NAMALWA (cell line): ENCODE measurements at regions not wholly inside any gene's neighbourhood (a gene's known extent, or its start where the extent isn't known, plus 50 kb on each side); places are given as distances from the start of the nearest gene placed in this dataset.
"Not testable (repeated sequence)": the region's sequence is repeated elsewhere in the genome, so short reads cannot be mapped to it uniquely, and the experiment has no call there.

Experiments used
- DNase-seq: peaks from one replicate; pipeline ENCODE4 v3.0.0-alpha.2; 2015; ENCODE audit warnings: low spot score

DNA sequence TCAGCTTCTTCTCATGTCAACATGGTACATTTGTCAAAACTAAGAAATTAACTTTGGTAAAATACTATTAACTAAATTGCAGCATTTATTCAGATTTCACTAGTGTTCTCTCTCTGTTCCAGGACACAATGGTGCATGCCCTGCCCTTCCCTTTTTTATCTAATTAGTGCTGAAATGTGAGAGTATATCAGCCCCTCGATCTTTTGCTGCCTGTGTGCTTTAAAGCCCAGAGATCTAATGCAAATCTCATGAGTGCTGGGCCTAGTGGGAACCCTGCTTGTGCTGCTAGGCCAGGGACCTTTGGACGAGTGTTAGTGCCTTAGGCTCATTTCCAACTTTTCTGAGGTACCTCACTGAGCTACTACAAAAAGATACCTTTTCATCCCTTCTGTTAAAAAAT, 221.1 kb upstream of the EDNRB start:
- DNase-seq = no peak

DNA sequence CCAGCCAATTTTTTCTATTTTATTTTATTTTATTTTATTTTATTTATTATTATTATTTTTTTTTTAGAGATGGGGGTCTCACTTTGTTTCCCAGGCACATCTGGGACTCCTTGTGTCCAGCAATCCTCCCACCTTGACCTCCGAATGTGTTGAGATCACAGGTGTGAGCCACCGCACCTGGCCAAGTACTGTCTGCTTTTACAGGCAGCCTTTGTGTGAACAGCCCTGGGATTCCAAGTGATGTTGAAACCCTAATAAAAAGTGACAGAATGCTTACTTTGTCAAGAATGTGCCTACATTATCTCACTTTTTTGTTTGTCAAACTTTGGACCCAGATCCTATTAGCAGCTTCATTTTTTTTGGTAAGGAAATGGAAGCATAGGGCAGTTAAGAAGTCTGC, 220.1 kb upstream of the EDNRB start:
- no peak for DNase-seq

DNA sequence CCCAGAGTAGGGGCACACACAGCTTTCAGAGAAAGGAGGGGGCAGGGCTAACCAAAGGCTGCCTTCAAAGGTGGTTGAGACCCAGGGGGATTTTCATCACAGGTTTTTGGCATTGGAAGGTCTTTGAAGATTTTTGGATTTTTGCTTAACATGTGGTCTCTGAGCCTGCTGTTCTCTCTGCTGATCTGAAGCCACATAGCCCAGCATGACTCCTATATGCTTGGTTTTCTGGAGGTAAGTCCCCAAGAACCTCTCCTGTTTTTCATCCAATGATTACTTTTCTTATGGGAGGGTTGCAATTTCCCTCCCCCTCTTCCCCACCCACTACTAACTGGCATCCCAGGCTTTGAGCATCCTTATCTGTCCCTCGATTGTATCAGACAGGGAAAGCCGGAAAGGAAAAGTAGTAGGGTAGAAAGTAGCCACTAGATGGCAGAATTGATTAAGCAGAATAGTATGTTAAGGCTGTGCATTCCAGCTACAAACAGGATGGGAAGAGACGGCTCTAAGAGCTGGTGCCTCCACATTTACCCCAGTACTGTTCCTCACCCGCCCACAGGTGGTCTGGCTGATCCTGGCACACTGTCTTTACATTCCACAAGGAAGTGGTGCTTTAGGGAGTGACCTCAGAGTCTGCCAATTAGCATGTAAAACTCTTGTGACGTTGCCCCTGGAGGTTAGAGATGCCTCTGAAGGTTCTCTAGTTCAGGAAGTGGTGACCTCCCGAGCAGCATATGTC, 218.9 kb upstream of the EDNRB start:
- peak; percentile 86 for DNase-seq

DNA sequence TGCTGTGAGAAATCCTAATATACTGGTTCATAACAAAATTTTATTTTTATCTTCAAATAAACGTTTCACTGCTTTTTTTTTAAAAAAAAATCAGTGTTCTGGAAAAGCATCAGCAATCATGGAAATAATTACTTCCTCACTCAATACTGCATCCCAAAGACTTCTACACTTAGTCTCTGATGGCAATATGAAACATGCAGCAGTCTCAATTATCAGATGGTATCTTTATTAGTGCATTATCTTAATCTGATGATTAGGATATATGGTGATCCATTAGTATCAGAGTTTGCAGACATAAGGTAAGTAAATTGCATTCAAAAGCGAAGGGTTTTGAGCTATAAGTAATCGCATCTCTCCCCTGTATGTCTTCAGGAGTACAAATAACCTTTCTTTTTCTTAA, 218.3 kb upstream of the EDNRB start:
- no peak for DNase-seq

DNA sequence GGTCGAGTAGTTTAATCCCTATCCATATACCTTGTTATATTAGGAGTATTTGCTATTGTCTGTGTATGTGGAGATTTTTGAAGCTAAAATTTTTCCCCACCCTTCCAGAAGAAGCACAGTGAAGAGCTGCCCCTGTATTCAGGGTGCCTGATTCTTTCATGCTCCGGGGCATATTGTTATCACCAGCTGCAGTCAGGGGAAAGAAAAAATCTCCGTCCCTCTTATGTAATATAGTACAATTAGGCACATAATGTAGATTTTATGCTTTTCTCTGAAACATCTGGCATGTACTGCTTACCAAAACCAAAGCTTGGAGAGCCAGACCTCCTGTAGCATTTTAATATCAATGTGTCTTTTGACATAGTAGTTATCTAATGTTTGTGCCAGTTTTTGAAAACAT, 214.9 kb upstream of the EDNRB start:
- no peak for DNase-seq

DNA sequence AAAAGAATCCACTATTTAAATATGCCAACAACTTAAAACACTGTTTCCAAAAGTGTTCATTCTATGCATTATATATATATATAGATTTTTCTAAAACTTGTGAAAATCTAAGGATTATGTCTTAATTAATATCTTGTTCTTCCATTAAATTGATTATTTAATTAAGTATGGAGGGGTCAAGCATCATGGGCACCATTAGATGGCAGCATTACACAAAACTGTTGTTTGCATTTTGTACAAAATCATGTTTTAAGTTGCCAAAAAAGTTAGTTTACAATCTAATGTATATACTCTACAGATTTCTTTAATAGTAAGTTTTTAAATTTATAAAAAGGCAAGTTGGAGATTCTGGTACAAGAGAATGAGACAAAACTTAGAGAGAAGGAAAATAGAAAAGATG, 213.2 kb upstream of the EDNRB start:
- DNase-seq = peak; percentile 39

DNA sequence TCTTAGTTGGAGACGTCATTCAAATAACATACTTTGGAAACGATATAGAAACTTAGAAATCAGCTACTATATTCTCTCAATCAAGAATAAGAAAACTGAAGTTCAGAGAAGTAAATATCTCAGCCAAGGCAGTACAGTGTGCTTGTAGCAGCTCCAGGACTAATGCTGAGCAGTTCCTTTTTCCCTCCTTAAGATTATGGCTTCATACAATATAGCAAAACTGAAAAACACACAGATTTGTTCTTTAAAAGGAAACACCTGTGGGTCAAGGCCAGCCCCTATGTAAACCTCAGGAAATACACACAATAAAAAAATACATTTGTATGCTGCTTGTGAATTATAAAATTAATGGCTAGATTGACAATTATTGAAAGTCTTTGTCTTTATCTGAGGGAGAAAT, 212.7 kb upstream of the EDNRB start:
- no peak for DNase-seq

DNA sequence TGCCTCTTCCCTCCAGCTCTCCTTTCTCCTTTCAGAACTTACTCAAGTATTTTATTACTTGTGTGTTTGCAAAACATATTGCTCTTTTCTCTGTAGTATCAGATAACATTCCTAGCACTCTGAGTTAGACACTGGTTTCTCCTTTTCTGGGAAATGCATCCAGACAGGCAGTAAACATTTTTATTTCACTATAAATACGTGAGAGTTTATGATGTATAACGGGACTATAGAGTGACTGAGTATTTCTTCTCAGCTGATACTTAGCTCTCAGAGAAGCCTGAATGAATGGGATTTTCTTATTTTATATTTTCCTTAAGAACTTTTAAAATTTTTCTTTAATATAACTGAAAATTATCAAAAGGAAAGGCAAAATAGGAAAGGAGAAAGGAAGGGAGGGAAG, 211.2 kb upstream of the EDNRB start:
- no peak for DNase-seq

DNA sequence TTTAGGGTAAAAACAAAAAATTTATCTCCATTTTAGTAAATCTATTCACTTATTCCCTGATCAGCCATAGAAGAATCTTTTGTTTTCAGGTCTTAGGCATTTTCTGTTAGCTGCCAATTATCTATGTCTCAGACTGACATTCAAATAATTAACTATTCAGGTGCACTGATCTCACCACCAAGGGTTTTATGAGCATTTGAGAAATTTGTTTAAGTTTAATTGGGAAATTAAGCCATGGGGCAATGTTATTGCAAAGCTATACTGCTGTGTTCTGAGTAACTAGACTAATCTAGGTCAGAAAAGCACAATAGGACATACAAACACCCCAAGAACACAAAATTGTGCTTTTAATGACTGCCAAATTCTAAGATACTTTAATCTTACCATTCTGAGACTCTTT, 210.7 kb upstream of the EDNRB start:
- no peak for DNase-seq

DNA sequence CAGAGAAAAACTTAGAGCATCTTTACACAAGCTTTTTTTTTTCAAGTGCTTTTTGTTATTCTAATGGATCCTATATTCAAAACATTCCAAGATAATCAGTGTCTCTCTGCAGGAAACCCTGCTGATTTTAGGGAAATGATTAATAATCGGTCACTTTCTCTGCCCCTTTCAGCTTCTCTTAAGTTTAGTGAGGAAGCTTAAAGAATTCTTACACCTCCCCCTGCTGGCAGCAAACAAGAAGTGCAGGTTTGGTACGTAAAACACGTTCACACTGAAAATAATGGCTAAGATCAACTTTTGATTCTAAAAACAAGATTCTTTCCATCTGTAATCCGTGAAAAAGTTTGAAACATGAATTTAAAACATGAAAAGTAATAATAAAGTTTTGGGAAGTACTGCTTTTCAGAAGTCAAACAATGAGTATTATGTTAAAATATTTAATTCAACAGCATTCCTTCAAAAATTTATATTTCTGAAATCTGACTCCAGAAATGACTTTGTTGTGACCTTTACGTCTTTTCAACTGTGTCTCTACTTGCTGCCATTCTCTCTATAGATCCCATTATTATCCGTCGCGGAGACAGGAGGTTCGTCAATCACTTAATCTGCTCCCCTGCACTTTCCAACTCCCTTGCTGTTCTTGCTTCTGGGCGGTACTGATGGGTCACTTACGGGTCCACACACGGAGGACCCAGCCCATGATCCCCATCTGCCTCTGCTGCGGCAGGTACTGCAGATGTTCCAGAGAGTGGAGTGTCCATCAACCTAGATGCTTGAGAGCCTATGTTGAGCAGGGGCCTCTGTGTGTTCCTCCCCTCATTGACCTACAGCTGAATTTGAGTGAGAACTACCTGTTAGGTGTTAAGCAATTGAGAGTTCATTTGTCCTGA, 203.1 kb upstream of the EDNRB start:
- peak; percentile 82 for DNase-seq

DNA sequence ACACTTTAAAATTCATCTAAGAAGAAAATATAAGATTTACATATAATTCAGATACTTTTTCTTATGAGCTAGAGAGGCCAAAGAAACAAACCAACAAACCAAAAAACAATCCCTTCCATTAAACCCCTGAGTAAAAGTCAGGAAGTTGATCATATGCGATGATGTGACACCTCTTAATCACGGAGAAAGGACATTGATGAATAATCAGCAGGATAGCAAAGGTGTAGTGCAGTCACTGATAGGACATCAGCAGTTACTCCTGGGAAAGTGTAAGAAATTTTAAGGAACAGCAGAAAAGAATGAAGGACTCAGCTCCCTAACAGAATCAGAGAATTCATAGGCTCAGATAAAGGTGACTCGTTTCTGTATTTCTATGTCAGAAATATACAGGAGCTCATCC, 202.4 kb upstream of the EDNRB start:
- DNase-seq = no peak

DNA sequence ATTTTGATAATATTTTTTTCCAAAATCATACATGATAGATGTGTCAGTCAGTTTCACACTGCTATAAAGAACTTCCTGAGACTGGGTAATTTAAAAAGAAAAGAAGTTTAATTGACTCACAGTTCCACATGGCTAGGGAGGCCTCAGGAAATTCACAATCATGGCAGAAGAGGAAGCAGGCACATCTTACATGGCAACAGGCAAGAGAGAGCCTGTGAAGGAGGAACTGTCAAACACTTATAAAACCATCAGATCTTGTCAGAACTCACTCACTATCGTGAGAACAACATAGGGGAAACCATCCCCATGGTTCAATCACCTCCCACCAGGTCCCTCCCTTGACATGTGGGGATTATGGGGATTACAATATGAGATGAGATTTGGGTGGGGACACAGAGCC, 201.5 kb upstream of the EDNRB start:
- DNase-seq = not testable (repeated sequence)

DNA sequence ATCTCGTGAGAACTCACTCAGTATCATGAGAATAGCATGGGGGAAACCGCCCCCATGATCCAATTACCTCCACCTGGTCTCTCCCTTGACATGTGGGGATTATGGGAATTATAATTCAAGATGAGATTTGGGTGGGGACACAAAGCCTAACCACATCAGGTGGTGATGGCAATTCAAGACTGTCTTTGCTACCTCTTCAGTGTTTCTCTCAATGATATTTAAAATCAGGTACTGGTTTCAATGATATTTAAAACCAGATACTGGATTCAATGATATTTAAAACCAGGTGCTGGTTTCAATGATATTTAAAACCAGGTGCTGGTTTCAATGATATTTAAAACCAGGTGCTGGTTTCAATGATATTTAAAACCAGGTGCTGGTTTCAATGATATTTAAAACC, 198.4 kb upstream of the EDNRB start:
- not testable (repeated sequence) for DNase-seq

DNA sequence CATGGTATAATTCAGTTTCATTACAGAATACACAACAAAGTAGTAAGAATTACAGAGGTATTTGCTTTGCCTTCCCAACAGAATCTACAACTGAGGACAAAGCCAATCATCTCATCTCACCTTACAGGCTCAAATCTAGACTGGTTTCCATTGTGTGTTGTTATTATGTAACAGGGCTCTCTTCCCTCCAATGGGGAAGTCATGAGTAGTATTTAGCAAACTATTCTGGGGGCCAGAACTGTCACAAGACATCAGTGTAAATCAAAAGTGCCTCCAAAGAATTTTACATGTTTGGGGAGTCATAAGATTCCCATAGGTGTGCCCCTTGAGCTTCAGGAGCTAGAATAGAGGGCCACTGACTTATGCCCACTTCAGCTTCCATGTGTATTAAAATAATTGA, 187.0 kb upstream of the EDNRB start:
- DNase-seq = no peak

DNA sequence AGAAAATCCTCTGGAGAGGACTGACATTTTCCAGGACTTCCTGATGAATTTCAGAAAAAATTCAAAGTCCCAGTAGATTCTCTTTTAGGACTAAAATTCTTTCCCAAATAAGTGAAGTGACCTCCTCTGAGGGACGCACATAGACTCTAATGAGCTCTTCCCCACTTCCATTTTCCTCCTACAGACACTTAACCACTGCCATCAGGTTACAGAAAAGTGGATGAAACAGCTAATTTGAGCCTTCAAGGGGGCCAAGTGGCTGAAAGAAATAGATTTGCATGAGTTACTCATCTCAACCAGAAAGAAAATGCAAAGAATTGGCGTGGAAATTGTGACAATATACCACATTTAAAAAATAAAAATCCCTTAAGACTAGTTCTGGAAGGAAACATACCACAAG, 185.3 kb upstream of the EDNRB start:
- no peak for DNase-seq

DNA sequence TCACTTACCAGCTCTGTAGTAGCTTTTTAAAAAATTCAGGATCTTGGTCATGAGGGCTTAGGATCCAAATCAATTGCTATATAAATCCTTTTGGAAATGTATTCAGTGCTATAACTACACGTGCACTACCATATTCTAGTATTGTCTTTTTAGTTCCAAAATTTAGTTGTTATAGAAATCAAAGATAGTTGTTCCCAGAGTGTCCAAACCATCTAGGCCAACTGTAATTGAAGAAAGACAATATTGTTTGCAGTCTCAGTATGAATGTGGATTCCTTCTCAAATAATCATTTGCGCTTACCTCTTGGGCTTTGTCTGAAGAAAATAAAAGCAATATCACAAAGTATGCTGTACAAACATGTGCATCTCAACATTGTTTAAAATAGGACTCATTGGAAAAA, 184.1 kb upstream of the EDNRB start:
- no peak for DNase-seq

DNA sequence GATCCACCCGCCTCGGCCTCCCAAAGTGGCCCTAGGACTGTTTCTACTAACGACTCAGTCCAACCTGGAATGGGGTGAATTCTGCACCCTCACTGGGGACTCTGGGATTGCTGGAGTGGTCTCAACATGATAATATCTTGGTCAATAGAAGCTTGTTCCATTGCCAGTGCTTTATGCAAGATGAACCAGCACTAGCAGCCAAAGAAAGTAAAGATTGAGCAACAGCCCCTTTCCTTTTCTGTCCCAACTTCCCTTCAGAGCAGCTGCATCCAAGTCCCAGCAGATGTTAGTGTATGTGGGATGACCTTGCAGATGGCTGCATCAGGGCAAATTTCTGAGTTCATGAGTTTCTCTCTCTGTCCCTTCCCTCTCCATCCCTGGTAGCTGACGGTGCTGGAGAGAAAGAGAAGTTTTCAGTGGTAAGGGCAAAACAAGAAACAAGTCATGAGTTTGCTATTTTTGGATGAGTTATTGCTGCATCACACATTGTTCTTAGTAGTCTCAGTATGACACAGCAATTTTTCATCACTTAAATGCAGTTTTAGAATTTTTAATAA, 183.6 kb upstream of the EDNRB start:
- no peak for DNase-seq

DNA sequence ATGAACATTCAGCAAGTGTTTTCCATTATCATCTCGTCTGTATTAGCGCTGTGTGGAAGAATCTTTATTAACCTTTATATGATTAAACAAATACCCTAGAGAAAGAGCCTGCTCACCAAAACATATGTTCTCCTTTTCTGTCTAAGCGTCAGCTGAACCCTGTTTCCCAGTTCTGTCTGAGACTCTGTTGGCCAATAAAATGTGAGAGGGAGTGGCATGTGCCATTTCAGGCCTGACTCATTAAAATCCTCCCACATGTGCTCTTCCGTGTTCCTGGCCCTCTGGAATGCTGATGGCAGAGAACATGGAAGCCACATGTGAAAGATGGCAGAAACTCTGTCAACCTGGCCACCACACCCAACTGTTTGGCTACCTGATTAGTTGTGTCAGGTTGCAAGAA, 181.9 kb upstream of the EDNRB start:
- DNase-seq = no peak

DNA sequence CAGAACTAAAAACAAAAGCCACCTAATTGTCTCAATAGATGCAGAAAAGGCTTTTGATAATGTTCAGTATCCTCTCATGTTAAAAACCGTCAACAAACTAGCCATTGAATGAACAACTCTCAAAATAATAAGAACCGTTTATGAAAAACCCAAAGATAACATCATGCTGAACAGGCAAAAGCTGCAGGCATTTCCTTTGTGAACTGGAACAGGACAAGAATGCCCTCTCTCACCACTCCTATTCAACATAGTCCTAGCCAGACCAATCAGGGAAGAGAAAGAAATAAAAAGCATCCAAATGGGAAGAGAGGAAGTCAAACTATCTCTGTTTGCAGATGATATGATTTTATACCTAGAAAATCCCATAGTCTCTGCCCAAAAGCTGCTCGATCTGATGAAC, 179.6 kb upstream of the EDNRB start:
- DNase-seq = no peak

DNA sequence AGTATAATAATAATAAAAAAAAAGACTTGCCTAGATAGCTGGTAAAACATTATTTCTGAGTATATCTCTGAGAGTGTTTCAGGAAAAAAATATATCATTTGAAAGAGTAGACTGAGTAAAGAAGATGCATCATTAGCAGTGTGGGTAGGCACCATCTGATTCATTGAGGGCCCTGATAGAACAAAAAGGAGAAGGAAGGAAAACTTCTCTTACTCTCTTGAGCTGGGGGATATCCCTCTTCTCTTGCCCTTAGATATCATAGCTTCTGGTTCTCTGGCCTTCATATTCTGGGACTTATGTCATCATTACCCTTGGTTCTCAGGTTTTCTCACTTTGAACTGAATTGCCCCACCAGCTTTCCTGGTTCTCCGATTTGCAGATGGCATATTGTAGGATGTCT, 177.6 kb upstream of the EDNRB start:
- DNase-seq = no peak

DNA sequence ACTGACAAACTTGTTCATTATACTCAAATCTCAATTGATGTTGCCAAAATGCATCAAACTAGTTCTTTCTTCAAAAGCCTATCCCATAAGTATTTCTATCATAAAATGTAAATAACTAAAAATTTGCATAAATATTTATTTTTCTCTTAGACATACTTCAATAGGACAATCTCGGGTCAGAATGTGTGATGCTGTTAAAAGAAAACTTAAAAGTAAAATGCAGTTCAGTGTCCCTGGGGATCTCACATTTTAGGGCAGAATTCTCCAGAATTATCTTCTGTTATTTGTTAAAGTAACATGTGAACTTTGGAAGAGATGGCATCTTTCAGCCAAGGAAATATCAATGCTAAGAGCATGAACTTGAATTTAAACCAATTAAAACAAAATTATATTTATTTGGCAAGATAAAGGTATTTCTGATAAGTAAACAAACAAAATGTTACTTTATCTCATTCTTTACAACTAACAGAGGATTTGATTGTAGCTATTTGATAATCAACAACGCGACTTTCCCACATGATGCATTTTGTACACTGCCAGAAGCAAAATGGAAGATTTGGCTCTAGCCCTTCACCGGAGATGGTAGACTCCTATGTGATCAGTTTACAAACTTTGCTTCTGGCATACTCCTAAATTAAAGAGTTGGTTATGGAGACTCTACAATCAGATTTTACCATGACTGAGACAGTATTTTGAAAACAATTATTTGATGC, 169.5 kb upstream of the EDNRB start:
- DNase-seq = no peak

DNA sequence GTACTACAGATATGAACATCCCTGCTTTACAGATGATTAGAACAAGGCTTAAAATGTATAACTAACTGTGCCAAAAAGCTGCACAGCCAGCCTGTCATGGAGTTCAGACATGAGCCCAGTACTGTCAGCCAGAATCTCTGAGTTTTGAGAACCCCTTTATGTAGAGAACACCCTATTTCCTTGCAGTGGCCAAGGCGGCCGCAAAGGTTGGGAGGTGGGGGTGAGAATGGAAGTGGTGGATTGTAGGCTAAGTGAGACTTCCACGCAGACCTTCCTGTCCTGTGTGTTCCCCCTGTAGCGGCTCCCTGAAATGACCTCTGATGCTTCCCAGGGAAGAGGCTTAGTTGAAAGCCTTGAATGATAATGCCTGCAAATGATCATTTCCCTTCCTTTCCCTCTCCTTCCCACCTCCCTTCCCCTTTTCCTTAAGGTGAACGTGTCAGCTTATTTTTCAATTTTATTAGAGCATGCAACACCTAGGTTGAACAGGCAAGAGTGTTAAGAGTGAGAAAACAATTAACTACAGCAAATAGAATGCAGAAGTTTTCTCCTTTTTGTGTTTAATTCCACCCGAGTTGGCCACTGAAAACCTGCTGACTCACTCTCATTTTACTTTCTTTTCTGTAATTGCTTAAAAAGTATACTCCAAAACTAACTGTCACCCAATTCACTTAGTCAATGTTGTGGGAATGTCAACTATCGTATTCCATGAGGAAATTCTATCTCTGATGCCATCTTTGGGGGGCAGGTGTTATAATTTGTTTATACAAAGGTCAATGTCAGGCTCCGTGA, 167.0 kb upstream of the EDNRB start:
- no peak for DNase-seq
